AG04449 (cell line): ENCODE measurements at regions not wholly inside any gene's neighbourhood (a gene's known extent, or its start where the extent isn't known, plus 50 kb on each side); places are given as distances from the start of the nearest gene placed in this dataset.

ENCODE experiments used
- CTCF ChIA-PET: fragments of 350-600 bp; formaldehyde crosslinking; extraction: SDS; loops from one replicate; lab custom pipeline; 2021; ENCODE audit warnings: antibody characterized with exemption; lab: Yijun Ruan, JAX
- POLR2A ChIA-PET: fragments of 400-600, 350-600 bp; formaldehyde crosslinking; extraction: SDS; loops from one replicate; lab custom pipeline; 2020; ENCODE audit warnings: antibody characterized with exemption, inconsistent platforms; lab: Yijun Ruan, JAX
- DNase-seq: peaks from one replicate; pipeline ENCODE4 v3.0.0-alpha.2; 2010; ENCODE audit warnings: low read depth, low spot score
- H3K4me3 ChIP-seq: 2 replicates; pipeline ENCODE4 v1.5.1; 2011; ENCODE audit warnings: low read depth, mild to moderate bottlenecking, control low read depth, low read length
- TF ChIP-seq, protein P1 (sequence below): IDR thresholded peaks from one replicate; pipeline ENCODE4 v1.5.1; 2011; ENCODE audit warnings: mild to moderate bottlenecking, moderate library complexity, low read length, control low read depth, inconsistent platforms; ENCODE audit not compliant: insufficient read depth; ENCODE audit errors: missing control alignments

DNA sequence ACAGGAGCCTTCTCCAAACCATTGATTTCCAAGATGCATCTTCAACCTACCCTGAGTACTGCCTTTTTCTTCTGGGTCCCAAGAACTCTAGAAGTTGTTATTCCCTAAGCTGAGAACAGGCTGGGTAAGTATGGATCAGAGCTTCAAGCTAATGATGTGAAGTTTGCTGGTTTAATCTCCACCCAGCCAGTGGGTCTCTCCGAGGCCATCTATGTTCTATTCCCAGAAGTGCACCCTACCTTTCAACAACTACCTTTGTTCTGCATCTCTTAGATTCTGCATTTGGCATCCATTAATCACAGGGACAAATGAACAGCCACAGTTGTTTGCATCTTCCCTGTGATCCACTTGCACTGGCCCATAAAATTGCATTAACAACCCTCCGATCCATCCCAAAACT is 246.2 kb downstream of the HIVEP2 start:
- ChIA-PET CTCF (interaction anchor here (0.9 to 1.1 kb wide), 3 partner anchors 224 to 729 kb away, joined by 3 read pairs; no protein-coding TSS in a partner anchor), POLR2A (no interaction called here)
- no peak for DNase-seq
- no peak overlapping the region for H3K4me3 ChIP-seq
- TF ChIP-seq, protein P1, sequence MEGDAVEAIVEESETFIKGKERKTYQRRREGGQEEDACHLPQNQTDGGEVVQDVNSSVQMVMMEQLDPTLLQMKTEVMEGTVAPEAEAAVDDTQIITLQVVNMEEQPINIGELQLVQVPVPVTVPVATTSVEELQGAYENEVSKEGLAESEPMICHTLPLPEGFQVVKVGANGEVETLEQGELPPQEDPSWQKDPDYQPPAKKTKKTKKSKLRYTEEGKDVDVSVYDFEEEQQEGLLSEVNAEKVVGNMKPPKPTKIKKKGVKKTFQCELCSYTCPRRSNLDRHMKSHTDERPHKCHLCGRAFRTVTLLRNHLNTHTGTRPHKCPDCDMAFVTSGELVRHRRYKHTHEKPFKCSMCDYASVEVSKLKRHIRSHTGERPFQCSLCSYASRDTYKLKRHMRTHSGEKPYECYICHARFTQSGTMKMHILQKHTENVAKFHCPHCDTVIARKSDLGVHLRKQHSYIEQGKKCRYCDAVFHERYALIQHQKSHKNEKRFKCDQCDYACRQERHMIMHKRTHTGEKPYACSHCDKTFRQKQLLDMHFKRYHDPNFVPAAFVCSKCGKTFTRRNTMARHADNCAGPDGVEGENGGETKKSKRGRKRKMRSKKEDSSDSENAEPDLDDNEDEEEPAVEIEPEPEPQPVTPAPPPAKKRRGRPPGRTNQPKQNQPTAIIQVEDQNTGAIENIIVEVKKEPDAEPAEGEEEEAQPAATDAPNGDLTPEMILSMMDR: no peak

GRCh38 chr6:142699391-142699790 is 245.6 kb downstream of the HIVEP2 start:
- no peak for DNase-seq
- TF ChIP-seq, protein P1: no peak
- CTCF ChIA-PET: interaction anchor here (0.9 to 1.2 kb wide), 4 partner anchors 10 to 729 kb away, joined by 3 read pairs; no protein-coding TSS in a partner anchor
- POLR2A ChIA-PET: no interaction called here
- no peak overlapping the region for H3K4me3 ChIP-seq

- ChIA-PET CTCF (interaction anchor here (1.1 to 1.4 kb wide), 4 partner anchors 10 to 243 kb away, joined by 3 read pairs; no protein-coding TSS in a partner anchor), POLR2A (no interaction called here)
- TF ChIP-seq, protein P1: no peak
- H3K4me3 ChIP-seq: no peak overlapping the region
- no peak for DNase-seq
These were observed 244.9 kb downstream of the HIVEP2 start for GRCh38 chr6:142700032-142700431.

GRCh38 chr6:142700671-142701312 is 244.2 kb downstream of the HIVEP2 start:
- TF ChIP-seq, protein P1: no peak
- no peak for DNase-seq
- ChIA-PET CTCF (interaction anchor here (0.9 to 1.4 kb wide), 2 partner anchors 243 to 726 kb away, joined by 3 read pairs; no protein-coding TSS in a partner anchor), POLR2A (no interaction called here)
- no peak overlapping the region for H3K4me3 ChIP-seq
